Breast epithelium (tissue), 3 donors: ENCODE measurements at regions not wholly inside any gene's neighbourhood (a gene's known extent, or its start where the extent isn't known, plus 50 kb on each side); places are given as distances from the start of the nearest gene placed in this dataset.

Experiments used
- POLR2A ChIP-seq: fragments of 450-650 bp; IDR thresholded peaks from one replicate; pipeline ENCODE4 v1.6.1; 2016; ENCODE audit warnings: antibody characterized with exemption, mild to moderate bottlenecking, moderate library complexity
- POLR2AphosphoS5 ChIP-seq, 3 donors: sonication (generic); formaldehyde crosslinking; IDR thresholded peaks; one replicate each; pipeline ENCODE4 v1.6.1; 2017; ENCODE audit warnings: antibody characterized with exemption in 3 of 3
- TF ChIP-seq, protein P1 (sequence below), 3 donors: fragments of 450-650 bp; IDR thresholded peaks; one replicate each; pipeline ENCODE4 v1.5.1; 2016 to 2017; ENCODE audit warnings: antibody characterized with exemption in 3 of 3, mild to moderate bottlenecking in 3 of 3, moderate library complexity in 3 of 3

DNA sequence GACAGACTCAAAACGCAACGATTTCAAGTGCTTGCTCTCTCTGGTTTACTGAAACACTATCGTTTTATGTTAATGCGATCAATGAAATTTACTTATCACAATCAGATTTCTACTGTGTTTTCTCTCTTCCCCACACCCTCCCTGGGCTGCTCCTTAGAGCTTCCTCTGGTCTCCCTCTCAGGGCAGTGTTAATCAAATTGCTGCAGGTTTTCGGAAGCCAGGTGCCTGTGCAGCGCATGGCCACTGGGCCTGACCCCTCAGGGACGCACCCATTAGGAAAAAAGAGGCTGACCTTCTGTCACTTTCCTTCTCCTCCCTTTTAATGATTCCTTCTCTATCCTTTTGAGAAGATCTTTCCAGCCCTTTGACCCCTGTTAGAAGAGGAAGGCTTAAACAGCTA lies 134.5 kb upstream of the ONECUT1 start:
- TF ChIP-seq, protein P1, sequence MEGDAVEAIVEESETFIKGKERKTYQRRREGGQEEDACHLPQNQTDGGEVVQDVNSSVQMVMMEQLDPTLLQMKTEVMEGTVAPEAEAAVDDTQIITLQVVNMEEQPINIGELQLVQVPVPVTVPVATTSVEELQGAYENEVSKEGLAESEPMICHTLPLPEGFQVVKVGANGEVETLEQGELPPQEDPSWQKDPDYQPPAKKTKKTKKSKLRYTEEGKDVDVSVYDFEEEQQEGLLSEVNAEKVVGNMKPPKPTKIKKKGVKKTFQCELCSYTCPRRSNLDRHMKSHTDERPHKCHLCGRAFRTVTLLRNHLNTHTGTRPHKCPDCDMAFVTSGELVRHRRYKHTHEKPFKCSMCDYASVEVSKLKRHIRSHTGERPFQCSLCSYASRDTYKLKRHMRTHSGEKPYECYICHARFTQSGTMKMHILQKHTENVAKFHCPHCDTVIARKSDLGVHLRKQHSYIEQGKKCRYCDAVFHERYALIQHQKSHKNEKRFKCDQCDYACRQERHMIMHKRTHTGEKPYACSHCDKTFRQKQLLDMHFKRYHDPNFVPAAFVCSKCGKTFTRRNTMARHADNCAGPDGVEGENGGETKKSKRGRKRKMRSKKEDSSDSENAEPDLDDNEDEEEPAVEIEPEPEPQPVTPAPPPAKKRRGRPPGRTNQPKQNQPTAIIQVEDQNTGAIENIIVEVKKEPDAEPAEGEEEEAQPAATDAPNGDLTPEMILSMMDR (IDR thresholded peaks at IDR 0.05), result no peak
- TF ChIP-seq POLR2A (no peak), POLR2AphosphoS5 (IDR thresholded peaks at IDR 0.05) (no peak)
